HG03103 (cell line): ENCODE measurements at regions not wholly inside any gene's neighbourhood (a gene's known extent, or its start where the extent isn't known, plus 50 kb on each side); places are given as distances from the start of the nearest gene placed in this dataset.

Experiments
- ATAC-seq: cut with Tn5 transposase; IDR thresholded peaks from one replicate; pipeline ENCODE4 v1.9.1; 2021; ENCODE audit warnings: low read depth; ENCODE audit not compliant: unreplicated experiment

DNA sequence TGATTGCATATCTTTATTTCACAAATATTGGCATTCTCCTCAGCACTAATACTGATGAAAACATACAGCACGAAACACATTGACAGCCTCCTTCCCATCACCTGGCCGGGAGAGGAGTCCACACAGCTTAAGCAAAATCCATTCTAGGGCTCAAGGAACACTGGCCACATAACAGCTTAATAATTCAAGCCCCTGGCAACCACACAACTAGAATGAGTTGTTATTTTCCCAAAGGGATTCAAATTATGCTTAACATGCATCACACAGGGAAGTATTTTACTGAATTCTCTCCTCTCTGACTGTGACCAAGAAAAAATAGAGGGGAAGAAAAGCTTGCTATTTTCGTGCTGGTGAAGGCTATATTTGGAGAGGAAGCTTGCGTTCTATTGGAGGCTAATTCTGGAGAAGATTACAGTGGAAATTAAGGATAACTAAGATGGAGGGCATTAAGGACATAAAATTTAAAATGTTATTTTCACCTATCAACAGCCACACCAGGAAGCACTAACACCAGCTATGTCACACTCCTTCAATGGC lies 198.5 kb downstream of the ADGRG6 start:
- no peak for ATAC-seq

DNA sequence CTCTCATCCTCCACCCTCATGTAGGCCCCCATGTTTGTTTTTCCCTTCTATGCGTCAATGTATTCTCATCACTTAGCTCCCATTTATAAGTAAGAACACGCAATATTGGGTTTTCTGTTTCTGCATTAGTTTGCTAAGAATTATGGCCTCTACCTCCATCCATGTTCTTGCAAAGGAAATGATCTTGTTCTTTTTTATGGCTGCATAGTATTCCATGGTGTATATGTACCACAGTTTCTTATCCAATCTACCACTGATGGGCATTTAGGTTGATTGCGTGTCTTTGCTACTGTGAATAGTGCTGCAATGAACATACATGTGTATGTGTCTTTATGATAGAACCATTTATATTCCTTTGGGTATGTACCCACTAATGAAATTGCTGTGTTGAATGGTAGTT lies 200.0 kb downstream of the ADGRG6 start:
- no peak for ATAC-seq

DNA sequence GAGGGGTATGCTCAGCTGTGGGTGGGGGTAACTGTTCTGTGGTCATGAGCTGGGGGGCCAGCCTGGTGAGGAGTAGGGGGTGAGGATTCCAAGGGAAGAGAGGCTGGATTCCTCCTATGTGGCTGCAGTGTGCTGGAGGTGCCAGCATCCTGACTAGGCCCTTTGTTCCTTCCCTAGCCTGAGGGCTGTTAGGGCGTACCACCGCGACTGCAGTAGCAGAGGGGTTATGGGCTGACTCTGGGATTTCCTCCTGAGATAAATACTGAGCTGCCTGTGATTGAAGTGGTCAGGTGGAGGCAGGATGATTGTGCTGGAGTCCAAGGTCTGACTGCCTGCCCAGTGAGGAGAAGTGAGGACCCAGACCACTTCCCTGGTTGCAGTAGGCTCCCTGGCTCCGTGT lies 205.3 kb downstream of the ADGRG6 start:
- no peak for ATAC-seq

DNA sequence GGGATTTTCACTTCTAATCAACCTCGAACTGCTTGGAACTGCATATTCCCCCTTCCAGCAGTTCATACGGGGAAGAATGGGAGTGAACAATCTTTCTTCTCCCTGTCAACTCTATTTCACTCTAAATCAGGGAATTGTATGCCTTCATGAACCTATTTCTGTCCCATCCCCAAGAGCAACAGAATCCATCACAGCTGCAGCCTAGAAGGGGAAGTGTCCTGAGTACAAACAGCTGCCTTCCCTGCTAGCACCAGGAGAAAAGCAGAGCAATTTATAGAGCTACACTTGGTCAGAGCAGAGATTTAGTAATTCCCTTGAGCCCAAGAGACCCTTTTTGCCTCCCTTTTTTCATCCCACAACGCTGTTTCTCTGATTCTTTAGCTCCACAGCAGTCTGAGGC lies 208.4 kb downstream of the ADGRG6 start:
- ATAC-seq: no peak

GRCh38 chr6:142518126-142518525 lies 216.3 kb downstream of the ADGRG6 start:
- no peak for ATAC-seq

GRCh38 chr6:142518761-142519160 lies 217.0 kb downstream of the ADGRG6 start:
- no peak for ATAC-seq

DNA sequence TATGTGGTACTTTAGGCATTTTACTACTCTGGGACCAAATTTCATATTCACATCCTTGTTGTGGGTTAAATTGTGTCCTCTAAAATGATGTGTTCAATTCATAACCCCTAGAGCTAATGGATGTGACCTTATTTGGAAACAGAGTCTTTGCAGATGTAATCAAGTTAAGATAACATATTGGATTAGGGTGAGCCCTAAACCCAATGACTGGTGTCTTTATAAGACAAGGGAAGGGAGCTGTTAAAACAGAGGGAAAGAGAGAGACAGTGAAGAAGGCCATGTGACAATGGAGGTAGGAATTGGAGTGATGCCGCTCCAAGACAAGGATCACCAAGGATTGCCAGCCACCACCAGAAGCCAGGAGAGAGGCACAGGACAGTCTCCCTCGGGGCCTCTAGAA lies 220.0 kb downstream of the ADGRG6 start:
- no peak for ATAC-seq

- no peak for ATAC-seq
These were observed 221.9 kb downstream of the ADGRG6 start for GRCh38 chr6:142523515-142524375.

- no peak for ATAC-seq
These were observed 228.8 kb downstream of the ADGRG6 start for GRCh38 chr6:142530566-142530965.

- ATAC-seq: no peak
These were observed 229.9 kb downstream of the ADGRG6 start for GRCh38 chr6:142531727-142532126.

DNA sequence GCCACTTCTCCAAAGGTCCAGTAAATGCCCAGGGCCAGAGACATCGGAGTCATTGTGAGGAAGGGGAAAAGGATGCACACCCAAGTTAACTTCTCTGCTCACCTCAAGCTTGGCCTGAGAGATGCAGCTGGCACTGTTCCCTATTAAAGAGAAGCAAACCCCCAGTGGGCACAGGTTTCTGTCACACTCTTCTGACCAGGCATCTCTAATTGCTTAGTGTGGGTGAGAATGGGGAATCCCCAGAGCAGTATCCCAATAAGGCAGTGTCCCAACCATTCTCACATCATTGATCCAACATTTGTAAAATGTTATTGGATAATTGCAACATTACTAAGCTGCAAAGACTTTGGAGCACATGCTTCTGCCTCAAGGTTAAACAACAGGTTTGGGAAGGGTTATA lies 232.3 kb downstream of the ADGRG6 start:
- no peak for ATAC-seq

DNA sequence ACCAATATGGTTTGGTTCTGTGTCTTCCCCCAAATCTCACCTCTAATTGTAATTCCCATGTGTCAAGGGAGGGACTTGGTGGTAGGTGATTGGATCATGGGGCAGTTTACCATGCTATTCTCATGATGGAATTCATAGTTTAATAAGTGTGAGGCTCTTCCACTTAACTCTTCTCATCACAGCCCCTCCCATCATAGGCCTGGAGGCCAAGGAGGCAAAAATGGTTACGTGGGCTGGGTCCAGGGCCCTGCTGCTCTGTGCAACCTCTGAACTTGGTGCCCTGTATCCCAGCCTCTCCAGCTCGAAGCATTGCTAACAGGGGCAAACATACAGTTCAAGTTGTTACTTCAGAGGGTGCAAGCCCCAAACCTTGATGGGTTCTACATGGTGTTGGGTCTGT lies 232.7 kb downstream of the ADGRG6 start:
- ATAC-seq: no peak

DNA sequence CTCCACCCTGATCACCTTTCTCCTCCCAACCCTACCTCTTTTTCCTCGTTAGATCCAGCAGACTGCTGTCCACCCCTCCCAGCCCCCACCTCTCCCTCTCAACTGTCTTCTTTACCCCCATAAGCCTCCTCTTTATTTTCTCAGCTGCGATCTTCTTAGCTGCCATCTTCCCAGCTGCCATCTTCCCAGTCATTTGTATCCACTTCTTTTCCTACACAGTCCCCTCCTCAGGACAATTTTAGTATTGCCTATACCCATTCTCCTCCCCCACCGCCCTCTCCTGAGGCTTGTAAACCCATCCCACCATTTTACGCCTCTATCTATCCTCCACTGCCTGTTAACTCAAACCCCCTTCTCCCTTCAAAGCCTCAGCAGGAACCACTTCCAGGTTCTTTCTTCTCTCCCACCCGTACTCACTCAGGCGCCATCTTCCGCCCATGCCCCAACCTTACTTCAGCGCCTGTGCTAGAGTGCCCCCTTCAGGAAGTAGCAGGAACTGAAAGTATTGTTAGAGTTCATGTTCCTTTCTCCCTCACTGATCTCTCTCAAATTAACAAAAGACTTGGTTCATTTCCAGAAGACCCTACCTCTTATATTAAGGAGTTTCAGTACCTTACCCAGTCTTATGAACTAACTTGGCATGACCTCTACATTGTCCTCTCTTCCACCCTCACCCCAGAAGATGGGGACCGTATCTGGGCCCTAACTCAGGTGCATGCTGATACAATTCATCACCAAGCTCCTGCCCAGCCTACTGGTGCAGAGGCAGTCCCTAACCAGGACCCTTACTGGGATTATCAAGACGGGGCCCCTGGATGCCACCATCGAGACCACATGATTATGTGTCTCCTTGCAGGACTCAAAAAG lies 236.0 kb downstream of the ADGRG6 start:
- no peak for ATAC-seq

GRCh38 chr6:142542704-142543233 lies 241.0 kb downstream of the ADGRG6 start:
- ATAC-seq: no peak

DNA sequence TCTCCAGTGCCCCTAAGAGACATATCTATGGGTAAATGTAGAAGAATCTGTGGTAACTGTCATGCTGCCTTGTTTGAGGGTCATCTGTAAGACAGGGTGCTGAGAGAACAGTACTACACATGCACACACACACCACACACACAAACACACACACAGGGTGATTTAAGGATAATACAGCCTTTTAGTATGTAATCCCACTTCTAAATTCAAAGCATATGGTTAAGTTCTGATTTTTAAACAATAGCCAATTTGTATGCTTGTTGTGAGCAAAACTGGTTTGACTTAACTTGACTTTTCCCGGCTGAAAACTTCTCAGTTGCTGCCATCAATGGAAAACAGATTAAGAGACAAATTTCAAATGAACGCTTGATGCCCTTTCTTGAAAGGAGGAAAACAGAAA lies 241.8 kb downstream of the ADGRG6 start:
- no peak for ATAC-seq

DNA sequence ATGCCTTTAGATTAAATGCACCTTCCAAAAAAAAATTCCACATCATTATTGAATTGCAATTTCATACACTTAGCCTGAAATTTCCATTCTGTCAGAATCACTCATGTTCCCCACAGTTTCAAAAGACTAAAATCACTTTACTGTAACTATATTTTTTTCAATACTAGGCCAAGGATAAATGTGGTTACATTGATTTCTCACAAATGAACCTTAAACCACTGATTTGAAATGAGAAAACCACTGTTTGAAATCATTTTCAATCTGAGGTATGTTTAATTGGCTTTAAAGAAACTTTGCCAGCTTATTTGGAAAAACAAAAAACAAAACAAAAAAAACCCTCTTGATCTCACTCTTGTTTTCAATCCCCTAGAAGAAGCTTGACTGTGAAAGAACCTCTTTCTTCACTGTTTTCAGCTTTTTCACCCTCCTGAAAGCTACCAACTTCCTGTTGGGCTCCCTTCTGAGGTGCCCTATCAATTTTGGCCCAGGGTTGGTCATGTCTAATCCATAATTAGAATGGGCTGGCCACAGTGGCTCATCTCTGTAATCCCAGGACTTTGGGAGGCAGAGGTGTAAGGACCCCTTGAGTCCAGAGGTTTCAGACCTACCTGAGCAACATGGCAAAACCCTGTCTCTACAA lies 242.5 kb downstream of the ADGRG6 start:
- ATAC-seq: no peak

GRCh38 chr6:142545147-142545546 lies 243.3 kb downstream of the ADGRG6 start:
- no peak for ATAC-seq

DNA sequence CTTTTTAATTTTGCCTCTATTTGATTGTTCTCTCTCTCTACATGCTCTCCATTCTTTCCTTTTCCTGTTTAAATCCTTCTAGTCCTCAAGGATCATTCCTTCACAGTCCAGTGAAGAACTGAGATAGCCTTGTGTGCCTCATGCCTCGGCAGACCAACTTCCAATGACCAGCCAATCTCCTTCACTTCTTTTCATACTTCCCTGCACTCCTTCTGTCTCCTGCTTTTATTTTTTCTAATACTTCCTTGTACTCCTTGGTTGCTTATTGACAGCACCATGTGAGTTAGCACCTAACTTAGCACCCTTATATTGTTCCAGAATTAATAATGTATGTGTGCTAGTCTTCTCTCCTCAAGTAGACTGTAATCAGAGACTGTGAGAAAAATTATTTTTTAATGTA lies 246.8 kb downstream of the ADGRG6 start:
- no peak for ATAC-seq

DNA sequence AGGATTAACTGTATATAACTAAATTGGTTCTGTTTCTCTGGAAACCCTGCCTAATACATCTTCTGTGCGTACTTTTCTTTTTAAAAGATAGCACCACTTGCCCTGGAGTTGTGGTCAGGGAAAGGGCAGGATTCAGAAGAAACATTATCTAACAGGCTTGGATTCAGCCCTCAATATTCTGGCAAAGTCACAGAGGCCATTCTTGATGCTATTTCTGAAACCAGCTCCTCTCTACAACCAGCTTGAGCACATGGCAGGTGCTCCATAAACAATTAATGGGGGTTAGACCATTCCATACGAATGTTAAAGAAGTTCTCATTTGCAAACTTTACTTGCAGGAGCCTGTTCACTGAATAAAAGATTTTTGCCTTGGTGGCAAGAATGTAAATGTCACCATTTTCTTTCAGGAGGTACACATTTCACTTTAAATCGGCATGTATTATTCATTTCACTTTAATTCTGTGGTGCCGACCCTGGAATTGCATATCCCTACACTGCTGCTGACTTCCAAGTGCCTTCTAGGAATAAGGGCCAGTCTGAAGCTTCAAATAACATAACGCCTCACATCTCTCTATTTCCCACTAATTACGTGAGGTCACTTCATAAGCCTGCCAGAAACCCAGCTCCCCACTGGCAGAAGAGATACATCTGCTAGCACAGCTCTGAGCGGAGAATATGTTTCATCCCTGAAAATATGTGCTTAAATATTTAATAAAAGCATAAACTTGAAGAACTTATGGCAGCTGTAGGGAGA lies 248.7 kb downstream of the ADGRG6 start:
- ATAC-seq: no peak

GRCh38 chr6:142551274-142551811 lies 249.5 kb downstream of the ADGRG6 start:
- ATAC-seq: no peak
